Thymus (tissue), 11 donors: ENCODE measurements at regions not wholly inside any gene's neighbourhood (a gene's known extent, or its start where the extent isn't known, plus 50 kb on each side); places are given as distances from the start of the nearest gene placed in this dataset.

ENCODE experiments used
- DNase-seq, 9 donors: peaks; one replicate each; pipeline ENCODE4 v3.0.0-alpha.2; 2013; ENCODE audit warnings: low spot score in 9 of 9, low read depth in 6 of 9, missing footprints in 1 of 9
- H3K27ac ChIP-seq, 2 donors: one replicate each; pipeline ENCODE4 v1.5.1; 2013; ENCODE audit warnings: control low read depth in 1 of 2, low read depth in 1 of 2, low read length in 1 of 2, mild to moderate bottlenecking in 1 of 2, moderate library complexity in 1 of 2
- H3K27me3 ChIP-seq, 2 donors: one replicate each; pipeline ENCODE4 v1.5.1; 2013; ENCODE audit warnings: low read length in 1 of 2; ENCODE audit not compliant: control insufficient read depth in 2 of 2, insufficient read depth in 1 of 2
- H3K36me3 ChIP-seq, 2 donors: one replicate each; pipeline ENCODE4 v1.5.1; 2013; ENCODE audit warnings: low read length in 1 of 2, mild to moderate bottlenecking in 1 of 2, moderate library complexity in 1 of 2; ENCODE audit not compliant: control insufficient read depth in 2 of 2, insufficient read depth in 2 of 2
- H3K4me1 ChIP-seq, 2 donors: one replicate each; pipeline ENCODE4 v1.5.1; 2013; ENCODE audit warnings: low read length in 2 of 2; ENCODE audit not compliant: control insufficient read depth in 2 of 2, insufficient read depth in 2 of 2
- H3K4me3 ChIP-seq, 2 donors: one replicate each; pipeline ENCODE4 v1.5.1; 2013; ENCODE audit warnings: low read length in 2 of 2, control low read depth in 1 of 2, mild to moderate bottlenecking in 1 of 2
- H3K9me3 ChIP-seq, 2 donors: one replicate each; pipeline ENCODE4 v1.5.1; 2013; ENCODE audit warnings: low read length in 1 of 2, mild to moderate bottlenecking in 1 of 2; ENCODE audit not compliant: control insufficient read depth in 2 of 2, insufficient read depth in 1 of 2
- WGBS: extraction: QIAGEN DNeasy Blood & Tissue Kit; methylation state at CpG from one replicate; pipeline ENCODE4 v1.1.7; 2013; 5-methylcytosine and 5-hydroxymethylcytosine counted together
- donor health status: healthy.

DNA sequence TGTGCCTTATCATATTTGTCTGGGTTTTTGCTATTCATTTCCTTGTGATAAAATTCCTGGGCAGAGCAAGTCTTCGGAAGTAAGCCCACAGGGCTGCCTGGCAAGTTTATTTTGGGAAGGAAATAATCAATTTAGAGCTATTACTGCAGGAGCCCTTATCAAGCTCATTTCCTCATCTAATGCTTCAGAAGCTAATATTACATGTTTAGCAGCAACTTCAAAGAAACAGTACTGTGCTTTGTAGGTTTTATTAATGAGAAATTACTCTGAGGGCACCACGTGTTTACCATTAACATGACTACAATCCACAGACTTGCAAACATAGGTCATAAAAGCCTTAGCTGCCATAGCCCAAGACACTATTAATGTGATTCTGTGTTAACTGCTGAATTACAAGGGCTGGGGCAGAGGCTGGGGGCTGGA, 540.0 kb downstream of the SPRY1 start:
- H3K4me1 ChIP-seq: no peaks in the 10 kb centered on the region
- H3K27ac ChIP-seq: no peak overlapping the region
- no peaks in the 10 kb centered on the region for H3K27me3 ChIP-seq
- H3K36me3 ChIP-seq: no peaks in the 10 kb centered on the region
- no peak overlapping the region for H3K4me3 ChIP-seq
- no peaks in the 10 kb centered on the region for H3K9me3 ChIP-seq
- WGBS: 63% methylated on average over 2 of the region's 2 CpGs
- DNase-seq: no peak

DNA sequence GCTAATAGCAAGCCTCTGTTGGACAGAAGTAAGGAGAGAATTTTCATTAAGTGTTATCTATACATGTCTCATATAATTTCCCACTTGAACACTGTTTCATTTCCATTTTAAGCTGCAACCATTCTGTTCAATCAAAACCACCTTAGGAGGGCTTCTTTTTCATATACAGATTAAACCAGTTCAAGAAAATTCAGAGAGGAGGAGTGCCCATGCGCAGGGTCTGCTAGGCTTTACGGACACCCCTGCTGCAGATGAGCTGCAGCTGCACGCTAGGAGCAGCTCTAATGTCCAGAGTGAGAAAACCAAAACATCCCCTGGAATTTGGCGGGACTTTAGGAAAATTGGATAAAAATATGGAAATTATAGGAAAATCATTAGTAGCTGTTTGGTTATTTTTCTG, 541.0 kb downstream of the SPRY1 start:
- Histone ChIP-seq H3K27me3 (no peaks in the 10 kb centered on the region), H3K4me3 (no peak overlapping the region), H3K4me1 (no peaks in the 10 kb centered on the region), H3K36me3 (no peaks in the 10 kb centered on the region), H3K9me3 (no peaks in the 10 kb centered on the region), H3K27ac (no peak overlapping the region)
- 97% methylated on average over 4 of the region's 4 CpGs for WGBS
- DNase-seq: no peak

DNA sequence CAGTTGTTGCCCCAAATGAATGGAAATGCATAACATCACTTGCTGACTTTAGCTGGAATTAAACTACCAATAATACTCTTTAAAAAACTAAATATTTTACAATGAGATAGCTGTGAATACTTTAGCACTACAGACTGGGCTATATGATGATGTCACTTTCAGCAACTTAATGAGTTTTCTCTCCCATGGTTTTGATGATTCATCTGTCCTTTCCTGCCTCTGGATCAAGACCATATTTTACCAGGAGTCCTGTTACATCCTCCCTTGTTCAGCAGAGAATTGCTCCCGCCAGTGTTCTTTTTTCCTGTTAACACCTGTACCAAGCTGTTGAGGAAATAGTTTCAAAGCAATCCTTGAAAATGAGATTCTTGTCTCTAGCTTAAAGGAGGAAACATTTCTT, 543.0 kb downstream of the SPRY1 start:
- Histone ChIP-seq H3K4me1 (no peaks in the 10 kb centered on the region), H3K27ac (no peak overlapping the region), H3K4me3 (no peak overlapping the region), H3K27me3 (no peaks in the 10 kb centered on the region), H3K9me3 (no peaks in the 10 kb centered on the region), H3K36me3 (no peaks in the 10 kb centered on the region)
- no peak for DNase-seq
- 95% methylated on average over 1 of the region's 1 CpG for WGBS

DNA sequence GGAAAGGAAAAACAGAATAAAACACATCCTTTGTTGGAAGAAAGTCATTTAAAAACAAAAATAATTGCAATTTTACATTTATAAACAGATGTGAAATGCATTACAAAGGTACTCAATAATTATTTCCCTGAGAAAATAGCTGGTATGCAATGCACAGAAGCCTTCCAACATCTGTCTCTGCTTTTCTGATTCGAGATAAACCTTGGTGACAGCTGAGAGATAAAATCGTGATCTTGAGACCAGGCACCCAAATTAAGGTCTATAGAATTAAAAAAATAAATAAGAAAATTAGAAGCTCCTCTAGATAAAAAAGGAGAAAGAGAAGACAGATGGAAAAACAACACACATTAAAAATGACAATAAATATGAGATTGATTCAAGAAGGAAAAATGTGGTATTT, 544.0 kb downstream of the SPRY1 start:
- DNase-seq: no peak
- Histone ChIP-seq H3K9me3 (no peaks in the 10 kb centered on the region), H3K27me3 (no peaks in the 10 kb centered on the region), H3K4me3 (no peak overlapping the region), H3K27ac (no peak overlapping the region), H3K36me3 (no peaks in the 10 kb centered on the region), H3K4me1 (no peaks in the 10 kb centered on the region)
- WGBS: 96% methylated on average over 2 of the region's 2 CpGs

DNA sequence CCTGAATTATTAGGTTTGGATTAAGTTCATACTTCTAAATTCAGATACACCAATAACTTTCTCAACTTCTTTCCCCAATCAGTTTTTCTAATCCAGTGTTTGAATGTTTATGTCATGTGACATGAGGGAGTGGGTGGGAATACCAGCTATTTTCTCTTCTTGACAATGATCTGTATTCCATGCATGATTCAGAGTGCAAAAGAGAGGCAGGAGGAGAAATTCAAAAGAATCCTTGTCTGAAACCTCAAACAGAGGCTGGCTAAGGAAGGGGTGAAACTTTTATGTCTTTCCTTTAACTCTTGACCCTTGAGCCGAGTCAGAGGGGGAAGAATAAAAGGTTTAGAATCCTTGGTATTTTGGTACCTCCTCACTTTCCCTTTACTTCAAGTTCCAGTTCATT, 544.7 kb downstream of the SPRY1 start:
- Histone ChIP-seq H3K4me3 (no peak overlapping the region), H3K27ac (no peak overlapping the region), H3K36me3 (no peaks in the 10 kb centered on the region), H3K4me1 (no peaks in the 10 kb centered on the region), H3K27me3 (no peaks in the 10 kb centered on the region), H3K9me3 (no peaks in the 10 kb centered on the region)
- 97% methylated on average over 1 of the region's 1 CpG for WGBS
- DNase-seq: no peak

DNA sequence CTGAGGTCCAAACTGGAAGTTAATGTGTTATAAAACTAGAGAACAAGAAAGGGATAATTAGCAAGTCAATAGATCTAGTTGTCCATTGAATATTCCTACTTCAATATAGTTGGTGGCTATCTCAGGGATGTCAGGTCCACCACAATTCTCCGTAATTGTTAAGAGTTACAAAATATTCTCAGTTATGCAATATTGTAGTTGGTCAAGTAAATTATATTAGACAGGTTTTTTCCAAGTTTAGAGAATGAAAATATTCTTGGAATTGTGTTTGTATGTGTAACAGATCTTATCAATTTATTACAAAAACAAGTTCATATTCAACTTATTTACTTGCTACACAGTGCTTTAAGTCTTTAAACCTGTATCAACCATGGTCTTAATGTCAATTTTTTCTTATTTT, 547.4 kb downstream of the SPRY1 start:
- Histone ChIP-seq H3K36me3 (no peaks in the 10 kb centered on the region), H3K27ac (no peak overlapping the region), H3K4me3 (no peak overlapping the region), H3K27me3 (no peaks in the 10 kb centered on the region), H3K4me1 (no peaks in the 10 kb centered on the region), H3K9me3 (no peaks in the 10 kb centered on the region)
- 97% methylated on average over 1 of the region's 1 CpG for WGBS
- no peak for DNase-seq

DNA sequence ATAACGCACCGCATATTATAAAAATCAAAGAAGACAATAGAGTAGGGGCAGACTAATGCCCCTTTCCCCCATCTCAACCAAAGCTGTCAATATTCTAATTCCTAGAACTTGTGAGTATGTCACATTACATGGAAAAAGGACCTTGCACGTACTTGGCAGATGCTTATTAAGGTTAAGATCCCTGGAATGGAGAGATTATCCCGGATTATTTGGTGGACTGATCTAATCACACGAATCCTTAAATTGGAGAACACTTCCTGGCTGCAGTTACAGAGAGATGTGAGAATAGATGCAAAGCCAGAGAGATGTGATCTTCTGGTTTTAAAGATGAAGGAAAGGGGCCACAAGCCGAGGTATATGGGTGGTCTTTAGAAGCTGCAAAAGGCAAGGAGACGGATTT, 548.7 kb downstream of the SPRY1 start:
- no peaks in the 10 kb centered on the region for H3K9me3 ChIP-seq
- no peak overlapping the region for H3K27ac ChIP-seq
- WGBS: 96% methylated on average over 7 of the region's 7 CpGs
- H3K4me1 ChIP-seq: no peaks in the 10 kb centered on the region
- no peaks in the 10 kb centered on the region for H3K27me3 ChIP-seq
- no peaks in the 10 kb centered on the region for H3K36me3 ChIP-seq
- no peak for DNase-seq
- H3K4me3 ChIP-seq: no peak overlapping the region

DNA sequence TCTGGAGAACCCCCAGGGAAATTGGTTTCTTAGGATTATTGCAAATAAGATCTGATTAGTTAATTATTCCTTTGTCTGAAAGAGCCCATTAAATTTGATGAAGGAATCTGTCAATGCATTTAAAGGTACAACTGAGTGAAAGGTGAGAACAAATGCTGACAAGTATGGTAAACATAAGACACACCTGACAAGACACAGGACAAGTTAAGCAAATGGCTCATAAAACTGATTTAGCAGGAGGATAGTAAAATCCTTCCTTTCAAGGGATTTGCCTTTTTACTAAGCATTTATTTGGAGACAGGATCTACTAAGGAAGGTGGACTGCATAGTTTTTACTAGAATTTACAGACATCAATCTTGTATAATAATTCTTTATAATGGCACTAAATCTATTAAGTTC, 553.9 kb downstream of the SPRY1 start:
- H3K4me1 ChIP-seq: no peaks in the 10 kb centered on the region
- no peaks in the 10 kb centered on the region for H3K9me3 ChIP-seq
- H3K27ac ChIP-seq: no peak overlapping the region
- no peak for DNase-seq
- H3K36me3 ChIP-seq: no peaks in the 10 kb centered on the region
- no peaks in the 10 kb centered on the region for H3K27me3 ChIP-seq
- no peak overlapping the region for H3K4me3 ChIP-seq

DNA sequence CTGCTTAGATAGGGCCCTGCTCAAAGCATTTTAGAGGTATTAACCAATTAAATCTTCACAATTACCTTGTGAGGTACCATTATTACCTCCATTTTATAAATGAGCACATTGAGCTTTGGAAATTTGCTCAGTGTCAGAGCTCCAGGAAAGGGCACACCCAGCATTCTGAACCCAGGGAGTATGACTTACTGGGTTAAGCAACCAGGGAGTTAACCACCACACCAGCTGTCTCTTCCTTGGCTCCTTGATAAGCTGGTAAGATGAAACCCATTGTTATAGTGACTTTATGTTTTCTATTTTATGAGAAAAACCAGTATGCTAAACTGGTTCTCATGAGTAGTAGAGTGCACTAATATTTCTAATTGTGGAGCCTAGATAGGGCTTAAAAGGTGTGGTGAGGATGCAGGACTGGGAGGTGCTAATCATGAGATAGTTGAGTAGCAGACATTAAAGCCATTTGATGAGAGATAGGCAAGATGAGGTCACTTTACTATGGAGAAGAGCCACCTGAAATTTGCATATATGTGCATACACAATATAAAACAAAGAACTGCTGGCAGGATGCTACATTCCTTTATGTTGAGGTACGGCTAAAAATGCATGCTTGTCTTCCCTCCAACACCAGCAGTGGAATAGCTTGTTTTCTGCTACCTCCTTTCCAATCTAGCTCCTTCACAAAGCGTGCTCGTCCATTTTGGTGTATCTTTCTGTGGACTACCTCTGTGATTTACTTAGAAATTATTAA, 556.1 kb downstream of the SPRY1 start:
- WGBS: 63% methylated on average over 3 of the region's 3 CpGs
- no peaks in the 10 kb centered on the region for H3K36me3 ChIP-seq
- no peaks in the 10 kb centered on the region for H3K27me3 ChIP-seq
- no peak overlapping the region for H3K27ac ChIP-seq
- no peak for DNase-seq
- peaks cover 0 to 2% of the 10 kb centered on the region in 2 donors for H3K9me3 ChIP-seq
- H3K4me1 ChIP-seq: no peaks in the 10 kb centered on the region
- no peak overlapping the region for H3K4me3 ChIP-seq
